Type B pancreatic cell (in vitro differentiated cells): ENCODE measurements at regions not wholly inside any gene's neighbourhood (a gene's known extent, or its start where the extent isn't known, plus 50 kb on each side); places are given as distances from the start of the nearest gene placed in this dataset.

ENCODE experiments used
- DNase-seq: peaks from one replicate; pipeline ENCODE4 v3.0.0; 2021; ENCODE audit warnings: mixed read lengths; ENCODE audit not compliant: unreplicated experiment; ENCODE audit errors: extremely low spot score
- H3K27ac Mint-ChIP-seq: 2 replicates; pipeline ENCODE4 v1.8.0; 2021; ENCODE audit warnings: mild to moderate bottlenecking, mixed read lengths
- H3K27me3 Mint-ChIP-seq: 2 replicates; pipeline ENCODE4 v1.8.0; 2021; ENCODE audit warnings: mixed read lengths
- H3K36me3 Mint-ChIP-seq: 2 replicates; pipeline ENCODE4 v1.8.0; 2021; ENCODE audit warnings: mixed read lengths
- H3K4me1 Mint-ChIP-seq: one replicate; pipeline ENCODE4 v1.8.0; 2021; ENCODE audit warnings: mixed read lengths; ENCODE audit not compliant: unreplicated experiment
- H3K4me3 Mint-ChIP-seq: 2 replicates; pipeline ENCODE4 v1.8.0; 2021; ENCODE audit warnings: mild to moderate bottlenecking, mixed read lengths
- H3K9me3 Mint-ChIP-seq: 2 replicates; pipeline ENCODE4 v1.8.0; 2021; ENCODE audit warnings: mixed read lengths
- TF ChIP-seq, protein P1 (sequence below): fragments of 200-600 bp; sonication (generic); conservative IDR thresholded peaks from 2 replicates; pipeline ENCODE4 v1.5.0; 2021; ENCODE audit warnings: antibody characterized with exemption, mild to moderate bottlenecking

DNA sequence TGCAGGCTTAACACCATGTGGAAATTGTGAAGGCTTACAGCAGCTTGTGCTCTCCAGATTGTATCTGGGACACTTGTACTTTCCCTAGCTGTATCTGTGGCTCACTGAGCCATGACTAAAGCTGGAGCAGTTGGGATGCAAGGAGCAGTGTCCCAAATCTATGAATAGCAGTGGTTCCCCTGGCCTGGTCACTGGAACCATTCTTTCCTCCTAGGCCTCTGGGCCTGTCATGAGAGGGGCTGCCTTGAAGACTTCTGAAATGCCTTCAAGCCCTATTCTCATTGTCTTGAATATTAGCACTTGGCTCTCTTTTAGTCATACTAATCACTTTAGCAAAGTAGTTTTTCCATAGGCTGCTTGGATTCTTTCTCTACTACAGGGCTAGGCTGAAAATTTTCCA lies 186.8 kb upstream of the LRATD1 start:
- no peak overlapping the region for H3K4me3 Mint-ChIP-seq
- DNase-seq: no peak
- peaks cover 12% of the 10 kb centered on the region for H3K9me3 Mint-ChIP-seq
- TF ChIP-seq, protein P1, sequence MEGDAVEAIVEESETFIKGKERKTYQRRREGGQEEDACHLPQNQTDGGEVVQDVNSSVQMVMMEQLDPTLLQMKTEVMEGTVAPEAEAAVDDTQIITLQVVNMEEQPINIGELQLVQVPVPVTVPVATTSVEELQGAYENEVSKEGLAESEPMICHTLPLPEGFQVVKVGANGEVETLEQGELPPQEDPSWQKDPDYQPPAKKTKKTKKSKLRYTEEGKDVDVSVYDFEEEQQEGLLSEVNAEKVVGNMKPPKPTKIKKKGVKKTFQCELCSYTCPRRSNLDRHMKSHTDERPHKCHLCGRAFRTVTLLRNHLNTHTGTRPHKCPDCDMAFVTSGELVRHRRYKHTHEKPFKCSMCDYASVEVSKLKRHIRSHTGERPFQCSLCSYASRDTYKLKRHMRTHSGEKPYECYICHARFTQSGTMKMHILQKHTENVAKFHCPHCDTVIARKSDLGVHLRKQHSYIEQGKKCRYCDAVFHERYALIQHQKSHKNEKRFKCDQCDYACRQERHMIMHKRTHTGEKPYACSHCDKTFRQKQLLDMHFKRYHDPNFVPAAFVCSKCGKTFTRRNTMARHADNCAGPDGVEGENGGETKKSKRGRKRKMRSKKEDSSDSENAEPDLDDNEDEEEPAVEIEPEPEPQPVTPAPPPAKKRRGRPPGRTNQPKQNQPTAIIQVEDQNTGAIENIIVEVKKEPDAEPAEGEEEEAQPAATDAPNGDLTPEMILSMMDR: no peak
- H3K4me1 Mint-ChIP-seq: no peaks in the 10 kb centered on the region
- H3K27ac Mint-ChIP-seq: no peak overlapping the region
- no peaks in the 10 kb centered on the region for H3K36me3 Mint-ChIP-seq
- no peaks in the 10 kb centered on the region for H3K27me3 Mint-ChIP-seq

DNA sequence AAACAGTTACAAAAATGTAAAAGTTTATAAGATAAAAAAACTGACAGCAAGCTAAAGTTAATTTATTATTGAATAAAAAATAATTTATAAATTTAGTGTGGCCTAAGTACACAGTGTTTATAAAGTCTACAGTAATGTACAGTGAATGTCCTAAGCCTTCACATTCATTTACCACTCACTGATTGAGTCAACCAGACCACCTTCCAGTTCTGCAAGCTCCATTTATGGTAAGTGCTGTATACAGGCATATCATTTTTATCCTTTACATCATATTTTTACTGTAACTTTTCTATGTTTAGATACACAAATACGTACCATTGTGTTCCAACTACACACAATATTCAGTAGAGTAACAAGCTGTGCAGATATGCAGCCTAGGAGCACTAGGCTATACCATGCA lies 184.2 kb upstream of the LRATD1 start:
- DNase-seq: no peak
- TF ChIP-seq, protein P1: no peak
- no peaks in the 10 kb centered on the region for H3K27me3 Mint-ChIP-seq

DNA sequence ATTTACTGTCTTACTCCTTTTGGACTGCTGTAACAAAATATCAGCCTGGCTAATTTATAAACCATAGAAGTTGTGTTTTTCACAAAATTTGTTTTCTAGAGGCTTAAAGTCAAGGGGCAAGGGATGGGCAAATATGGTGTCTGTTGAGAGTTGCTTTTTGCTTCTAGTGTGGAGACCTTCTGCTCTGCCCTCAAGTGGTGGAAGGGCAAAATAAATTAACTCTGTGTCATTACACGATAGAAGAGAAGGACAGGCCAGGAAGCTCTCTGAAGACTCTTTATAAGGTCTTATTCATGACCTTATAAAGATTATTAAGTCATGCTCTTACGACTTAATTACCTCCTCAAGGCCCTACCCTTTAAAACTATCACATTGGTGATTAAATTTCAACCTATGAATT lies 181.2 kb upstream of the LRATD1 start:
- Mint-ChIP-seq H3K27me3 (no peaks in the 10 kb centered on the region), H3K4me3 (no peak overlapping the region), H3K4me1 (no peaks in the 10 kb centered on the region), H3K36me3 (no peaks in the 10 kb centered on the region), H3K27ac (no peak overlapping the region), H3K9me3 (peaks cover 11% of the 10 kb centered on the region)
- TF ChIP-seq, protein P1: peak; percentile 20
- no peak for DNase-seq

More for the DNA sequence above, 184.2 kb upstream of the LRATD1 start:
- H3K9me3 Mint-ChIP-seq: peaks cover 12% of the 10 kb centered on the region
- H3K36me3 Mint-ChIP-seq: no peaks in the 10 kb centered on the region
- no peak overlapping the region for H3K4me3 Mint-ChIP-seq
- H3K27ac Mint-ChIP-seq: no peak overlapping the region
- no peaks in the 10 kb centered on the region for H3K4me1 Mint-ChIP-seq

GRCh38 chr2:14454202-14454601 lies 178.3 kb upstream of the LRATD1 start:
- TF ChIP-seq, protein P1: no peak
- no peak for DNase-seq
- peaks cover 21% of the 10 kb centered on the region for H3K9me3 Mint-ChIP-seq

GRCh38 chr2:14459786-14460325 lies 172.7 kb upstream of the LRATD1 start:
- Mint-ChIP-seq H3K36me3 (no peaks in the 10 kb centered on the region), H3K4me1 (no peaks in the 10 kb centered on the region), H3K9me3 (peaks cover 17% of the 10 kb centered on the region), H3K27me3 (no peaks in the 10 kb centered on the region), H3K27ac (no peak overlapping the region), H3K4me3 (no peak overlapping the region)
- no peak for DNase-seq
- TF ChIP-seq, protein P1: no peak

More at GRCh38 chr2:14454202-14454601, 178.3 kb upstream of the LRATD1 start:
- Mint-ChIP-seq H3K4me1 (no peaks in the 10 kb centered on the region), H3K27ac (no peak overlapping the region), H3K36me3 (no peaks in the 10 kb centered on the region), H3K27me3 (no peaks in the 10 kb centered on the region), H3K4me3 (no peak overlapping the region)

DNA sequence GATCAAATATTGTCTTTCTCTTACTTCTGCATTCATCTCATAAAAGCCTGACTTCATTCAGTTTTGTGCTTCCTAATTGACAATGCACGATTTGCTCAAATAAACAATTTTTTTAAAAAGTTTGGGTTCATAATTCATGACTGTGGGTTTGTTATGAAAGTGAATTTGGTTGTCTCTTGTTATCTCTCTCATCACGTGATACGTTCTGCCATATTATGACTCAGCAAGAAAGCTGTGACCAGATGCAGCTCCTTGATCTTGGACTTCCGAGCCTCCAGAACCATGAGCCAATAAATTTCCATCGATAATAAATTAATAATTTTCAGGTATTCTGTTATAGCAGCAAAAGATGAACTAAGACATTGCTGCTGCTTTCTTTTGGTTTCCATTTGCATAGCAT lies 156.5 kb upstream of the LRATD1 start:
- H3K4me3 Mint-ChIP-seq: no peak overlapping the region
- H3K9me3 Mint-ChIP-seq: no peaks in the 10 kb centered on the region
- no peak for DNase-seq
- no peaks in the 10 kb centered on the region for H3K36me3 Mint-ChIP-seq
- TF ChIP-seq, protein P1: no peak
- H3K27ac Mint-ChIP-seq: no peak overlapping the region
- H3K4me1 Mint-ChIP-seq: no peaks in the 10 kb centered on the region
- no peaks in the 10 kb centered on the region for H3K27me3 Mint-ChIP-seq
